Renal cortex interstitium (tissue), 11 donors: ENCODE measurements at regions not wholly inside any gene's neighbourhood (a gene's known extent, or its start where the extent isn't known, plus 50 kb on each side); places are given as distances from the start of the nearest gene placed in this dataset.

ENCODE experiments used
- DNase-seq, 11 donors: peaks; one replicate each; pipeline ENCODE4 v3.0.0-alpha.2; 2013; ENCODE audit warnings: low read depth in 9 of 11, low spot score in 4 of 11; ENCODE audit errors: extremely low read depth in 1 of 11

DNA sequence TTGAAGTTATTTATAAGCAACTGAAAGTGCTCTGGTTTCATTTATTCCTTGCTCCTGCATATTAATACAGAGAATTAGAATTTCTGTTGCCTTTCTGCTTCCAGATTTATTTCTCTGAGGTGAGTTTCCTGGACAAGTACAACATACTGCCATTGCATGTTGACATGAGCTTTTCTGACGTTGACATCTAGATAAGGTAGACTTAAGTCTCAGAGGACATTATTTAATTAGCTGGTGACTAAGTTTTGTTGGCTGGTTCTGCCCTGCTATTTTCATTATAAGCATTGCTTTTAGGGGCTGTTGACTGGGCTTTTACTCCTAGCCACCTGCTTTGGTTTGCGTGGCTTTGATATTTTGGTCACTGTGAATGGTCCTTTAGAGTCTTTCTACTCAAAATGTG, 282.9 kb upstream of the SPRED2 start:
- DNase-seq: no peak

DNA sequence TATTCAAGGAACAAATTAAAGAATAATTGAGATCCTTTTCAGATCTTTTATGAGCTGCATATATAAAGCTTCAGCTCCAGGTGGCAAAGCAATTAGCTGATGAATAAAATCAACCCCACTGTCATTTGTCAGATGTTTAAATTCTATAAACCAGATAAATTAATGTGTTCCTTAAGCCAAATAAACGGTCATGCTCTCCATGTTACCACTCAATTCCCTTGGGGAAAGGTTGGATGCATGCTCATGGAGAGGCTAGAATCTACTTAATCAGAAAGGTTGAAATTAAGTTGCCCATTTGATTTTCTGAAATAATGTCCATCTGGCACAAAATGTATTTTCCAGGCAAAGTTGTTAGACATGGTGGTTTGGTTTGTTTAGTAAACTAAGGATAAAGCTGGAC, 282.5 kb upstream of the SPRED2 start:
- no peak for DNase-seq

DNA sequence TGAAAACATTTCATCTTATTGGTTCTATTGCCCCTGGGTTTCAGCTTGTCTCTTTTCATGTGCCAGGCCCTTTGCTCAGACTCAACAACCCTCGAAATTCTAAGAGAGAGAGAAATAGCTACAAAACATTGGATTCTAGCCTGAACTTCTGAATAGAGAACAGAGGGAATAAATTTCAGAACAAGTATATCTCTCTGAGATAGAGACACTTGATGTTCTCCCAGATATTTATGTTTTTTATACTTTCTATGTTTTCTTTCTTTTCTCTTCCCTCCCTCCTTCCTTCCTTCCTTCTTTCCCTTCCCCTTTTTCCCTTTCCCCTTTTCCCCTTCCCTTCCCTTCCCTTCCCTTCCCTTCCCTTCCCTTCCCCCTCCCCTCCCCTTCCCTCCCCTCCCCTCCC, 279.5 kb upstream of the SPRED2 start:
- DNase-seq: no peak

DNA sequence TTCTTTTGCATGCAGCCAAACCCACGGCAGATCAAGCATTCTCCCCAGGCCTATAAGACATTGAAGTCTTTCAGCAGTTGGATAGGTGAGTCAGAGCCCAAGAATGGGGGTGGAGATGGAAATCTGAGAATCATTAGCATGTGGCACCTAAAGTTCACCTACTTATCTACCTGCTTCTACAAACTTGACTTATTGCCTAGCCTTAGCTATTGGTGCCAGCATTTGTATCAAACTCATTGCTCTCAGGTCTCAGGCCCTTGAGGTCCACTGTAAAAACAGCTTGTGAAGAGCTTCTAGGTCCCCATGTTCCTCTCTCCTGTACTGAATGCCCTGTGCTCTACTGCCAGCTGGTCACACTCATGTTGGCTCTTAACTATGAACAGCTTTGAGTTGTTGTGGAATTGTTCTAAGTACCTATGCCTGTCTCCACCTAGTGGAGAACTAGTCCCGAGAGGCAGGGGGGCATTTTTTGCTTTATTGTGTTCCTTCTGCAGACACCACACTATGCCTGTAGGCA, 278.4 kb upstream of the SPRED2 start:
- no peak for DNase-seq

DNA sequence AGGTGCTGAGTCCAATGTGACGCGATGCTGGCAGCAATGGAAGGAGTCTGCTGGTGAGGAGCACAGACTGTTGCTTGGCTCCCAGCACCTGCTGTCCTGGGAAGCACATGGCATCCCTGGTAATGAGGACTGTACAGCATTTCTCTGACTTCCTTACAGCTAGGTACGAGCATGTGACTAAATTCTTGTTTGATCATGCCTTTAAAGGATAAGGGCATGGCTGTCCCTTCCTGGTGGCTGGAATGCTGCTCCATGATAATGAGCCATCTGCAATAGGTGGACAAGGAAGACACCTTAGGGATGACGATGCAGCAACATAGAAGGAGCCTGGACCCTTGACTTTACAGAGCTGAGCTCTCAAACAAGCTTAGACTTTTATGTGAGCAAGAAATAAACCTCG, 278.0 kb upstream of the SPRED2 start:
- DNase-seq: no peak

DNA sequence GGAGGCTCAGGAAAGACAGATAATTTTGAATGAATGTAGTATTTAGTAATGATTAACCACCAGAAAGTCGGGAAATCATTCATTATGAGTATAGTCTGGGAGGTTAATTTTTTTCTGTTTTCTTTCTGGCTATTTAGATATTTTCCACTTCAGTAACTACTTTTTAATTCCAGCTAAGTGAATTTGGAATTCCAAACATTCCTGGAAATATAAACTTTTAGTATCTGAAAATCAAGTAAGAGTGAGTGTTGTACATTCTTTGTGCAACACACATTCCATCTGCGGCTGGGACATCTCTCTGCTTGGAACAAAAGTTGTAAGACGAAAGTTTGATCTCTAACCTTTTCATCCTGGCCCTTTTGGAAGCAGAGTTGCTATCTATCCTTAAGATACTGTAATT, 275.7 kb upstream of the SPRED2 start:
- peak in 1 of 11 donors; percentile 5 for DNase-seq

DNA sequence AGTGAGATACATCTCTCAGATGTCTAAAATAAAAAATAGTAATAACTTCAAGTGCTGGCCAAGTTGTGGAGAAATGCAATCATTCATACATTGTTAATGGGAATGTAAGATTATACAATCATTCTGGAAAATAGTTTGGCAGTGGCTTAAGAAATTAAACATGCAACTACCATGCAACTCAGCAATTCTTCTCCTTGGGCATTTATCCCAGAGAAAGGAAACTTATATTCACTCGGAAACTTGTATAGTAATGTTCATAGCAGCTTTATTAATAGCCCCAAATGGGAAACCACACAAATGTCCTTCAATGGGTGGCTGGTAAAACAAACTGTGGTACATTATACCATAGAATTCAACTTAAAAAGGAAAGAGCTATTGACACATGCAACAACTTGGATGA, 274.0 kb upstream of the SPRED2 start:
- DNase-seq: no peak

DNA sequence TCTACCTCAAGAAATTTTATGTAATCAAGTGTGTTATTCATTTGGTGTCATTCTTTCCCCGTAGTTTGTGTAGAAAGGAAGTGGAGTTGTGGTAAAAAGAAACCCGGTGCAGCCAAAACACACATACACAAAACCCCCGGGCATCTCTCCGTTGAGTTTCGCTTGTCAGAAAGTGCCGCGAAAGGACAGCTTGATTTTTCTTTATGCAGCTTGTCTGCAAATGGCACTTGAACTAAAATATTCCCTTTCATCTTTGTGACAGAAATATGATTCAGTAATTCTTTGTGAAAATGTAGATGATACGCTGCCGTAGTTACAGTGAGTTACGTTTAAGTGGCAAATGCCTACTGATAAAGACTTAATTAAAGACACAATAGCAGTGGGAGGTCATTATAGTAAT, 268.8 kb upstream of the SPRED2 start:
- no peak for DNase-seq

DNA sequence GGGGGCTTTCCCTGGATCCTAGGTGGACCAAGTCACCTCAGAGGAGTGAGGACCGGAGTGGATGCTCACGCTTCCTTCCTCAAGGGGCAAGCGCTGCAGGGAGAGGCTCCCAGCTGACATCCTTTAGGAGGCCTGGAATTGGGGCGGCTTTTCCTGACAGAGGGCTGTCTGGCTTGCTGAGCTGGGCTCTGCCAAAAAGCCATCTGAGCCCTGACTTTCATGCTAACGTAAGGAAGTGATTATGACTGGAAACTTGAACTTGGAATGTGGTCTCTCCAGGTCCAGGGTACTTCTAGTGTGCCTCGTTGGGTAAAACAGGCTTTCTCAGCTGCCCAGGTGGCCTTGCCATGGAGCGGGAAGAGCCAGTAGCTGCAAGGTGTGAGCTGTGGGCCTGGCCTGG, 268.3 kb upstream of the SPRED2 start:
- no peak for DNase-seq

DNA sequence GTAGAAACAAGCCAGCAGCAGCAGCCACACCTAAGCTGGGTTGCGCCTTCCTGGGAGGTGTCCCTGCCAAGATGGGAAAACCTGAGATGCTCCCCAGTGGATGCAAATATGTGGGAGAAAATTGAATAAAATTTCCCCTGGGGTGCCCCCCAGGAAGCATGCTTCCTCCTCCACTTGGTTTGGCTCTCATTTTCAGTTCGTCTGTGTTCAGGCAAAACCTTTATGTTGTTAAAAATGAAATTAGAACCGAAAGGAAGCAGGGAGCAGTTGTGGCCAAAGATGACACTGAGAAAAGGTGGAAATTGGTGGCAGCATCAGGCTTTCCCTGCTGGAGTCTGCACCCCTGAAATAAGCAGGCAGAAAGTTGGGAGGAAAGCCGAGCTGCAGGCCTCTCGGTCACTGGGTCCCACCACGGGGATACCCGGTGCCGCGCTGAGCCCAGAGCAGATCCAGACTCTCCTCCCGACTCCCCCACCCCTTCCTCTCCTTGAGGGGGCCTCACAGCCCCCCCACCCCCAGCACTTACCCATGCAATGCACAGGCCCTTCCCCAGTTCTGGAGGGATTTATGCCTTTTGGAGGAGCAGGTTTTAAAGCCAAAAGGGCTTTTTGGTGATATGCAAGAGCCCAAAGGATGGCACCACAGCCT, 267.7 kb upstream of the SPRED2 start:
- no peak for DNase-seq

DNA sequence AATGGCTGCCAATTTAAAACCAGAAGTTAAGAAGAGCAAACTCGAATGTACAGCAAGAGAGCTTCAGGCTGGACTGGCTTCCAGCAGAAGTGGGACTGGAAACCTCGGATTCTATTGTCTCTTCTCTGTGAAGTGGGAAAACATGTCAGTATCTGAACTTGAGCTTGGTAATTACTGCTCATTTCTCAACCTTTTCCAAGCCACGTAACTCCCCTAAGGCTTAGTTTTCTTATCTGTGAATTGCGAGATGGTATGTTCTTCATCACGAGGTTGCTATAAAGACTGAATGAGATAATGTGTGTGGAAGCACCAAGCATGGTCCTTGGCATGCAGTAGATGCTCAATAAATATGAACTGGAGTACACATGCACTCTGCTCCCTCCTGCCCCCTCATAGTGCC, 259.4 kb upstream of the SPRED2 start:
- DNase-seq: no peak

DNA sequence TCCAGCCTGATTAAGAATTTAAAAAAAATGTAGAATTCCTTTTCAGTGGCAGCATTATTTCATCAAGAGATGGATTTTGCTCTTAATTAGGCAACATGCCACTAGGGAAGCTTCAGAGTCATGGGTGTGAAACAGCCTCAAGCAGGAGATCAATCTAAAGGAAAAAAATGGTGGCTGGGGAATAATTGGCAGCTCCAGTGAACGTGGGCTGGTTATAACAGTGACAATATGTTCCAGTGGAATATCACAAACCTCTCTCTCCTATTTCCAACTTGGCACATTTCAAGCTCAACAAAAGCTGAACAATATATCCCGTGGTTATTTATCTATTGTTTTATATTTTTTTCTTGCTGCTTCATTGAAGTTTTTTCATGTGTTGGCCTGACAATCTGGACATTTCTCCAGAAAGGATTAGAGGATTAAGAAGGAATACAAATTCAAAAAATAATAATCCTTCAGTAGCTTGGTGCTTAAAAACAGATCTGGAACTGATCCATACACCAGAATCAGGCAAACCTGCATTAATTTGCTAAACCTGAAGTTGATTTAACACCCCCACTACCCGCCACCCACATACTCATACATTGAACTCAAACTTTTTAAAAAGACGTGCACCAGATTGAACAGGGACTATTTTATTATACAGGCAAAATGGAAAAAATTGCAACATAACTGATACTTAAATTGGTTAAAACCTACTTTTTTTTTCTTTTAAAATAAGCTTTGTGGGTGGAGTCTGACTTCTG, 255.9 kb upstream of the SPRED2 start:
- no peak for DNase-seq

DNA sequence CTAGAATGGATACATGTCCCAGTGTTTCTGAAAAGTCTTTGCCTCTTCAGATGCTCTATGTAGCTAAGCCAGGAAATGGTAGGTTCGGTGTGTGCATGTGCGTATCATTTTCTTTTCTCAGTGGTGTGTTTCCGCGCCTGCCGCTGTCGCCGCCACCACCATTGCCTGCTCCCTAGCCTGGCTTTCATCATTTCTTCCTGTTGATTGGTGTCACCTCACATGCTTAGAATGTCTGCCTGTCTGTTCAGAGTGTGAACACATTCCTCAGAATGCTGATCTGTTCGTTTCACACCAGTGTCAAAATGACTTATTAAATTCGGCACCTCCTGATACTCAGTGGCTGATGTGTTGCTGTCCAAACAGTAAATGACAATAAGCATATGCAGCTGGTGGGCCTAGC, 255.2 kb upstream of the SPRED2 start:
- no peak for DNase-seq

DNA sequence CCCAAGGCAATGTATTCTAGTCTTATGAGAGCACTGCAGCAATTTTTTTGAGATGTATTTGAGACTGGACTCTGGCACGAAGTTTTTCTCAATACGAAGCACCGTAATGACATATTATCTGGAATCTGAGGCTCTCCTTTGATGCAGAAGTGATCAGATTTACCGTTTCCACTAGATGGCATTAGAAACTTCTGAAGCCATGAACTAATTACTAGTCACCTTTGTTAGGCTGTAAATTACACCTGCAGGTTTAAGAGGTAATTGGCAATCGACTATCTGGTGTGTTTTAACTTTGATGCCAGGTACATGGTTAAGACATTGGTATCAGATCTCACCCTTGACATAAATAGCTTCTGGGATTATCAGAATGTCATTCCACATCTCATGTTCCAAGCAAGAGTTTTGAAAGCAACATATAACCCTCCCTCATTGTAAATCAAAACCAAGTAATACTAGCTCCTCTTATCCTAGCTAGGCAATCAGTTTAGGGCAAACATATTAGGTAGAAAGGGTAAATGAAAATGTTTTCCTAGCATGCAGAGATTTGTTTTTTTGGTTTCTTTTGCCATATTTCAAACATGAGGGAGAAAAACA, 254.6 kb upstream of the SPRED2 start:
- no peak for DNase-seq

DNA sequence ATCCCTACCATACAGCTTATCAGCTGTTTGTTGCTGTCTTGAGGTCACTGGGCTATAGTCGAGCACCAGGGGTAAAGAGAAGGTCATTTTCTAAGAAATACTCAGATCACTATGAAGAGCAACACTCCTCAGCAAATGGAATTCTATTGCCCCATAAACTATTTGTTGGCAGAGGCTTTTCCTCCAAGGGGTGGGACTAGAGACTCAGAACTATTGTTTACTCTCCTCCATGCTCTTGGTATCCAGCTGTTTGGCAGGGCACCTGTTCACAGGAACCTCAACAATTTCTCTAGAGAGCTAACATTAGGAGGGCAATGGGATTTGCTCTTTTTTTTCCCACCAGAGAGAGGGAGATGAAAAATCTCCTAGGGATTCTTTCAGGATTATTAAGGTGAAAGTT, 249.1 kb upstream of the SPRED2 start:
- no peak for DNase-seq

DNA sequence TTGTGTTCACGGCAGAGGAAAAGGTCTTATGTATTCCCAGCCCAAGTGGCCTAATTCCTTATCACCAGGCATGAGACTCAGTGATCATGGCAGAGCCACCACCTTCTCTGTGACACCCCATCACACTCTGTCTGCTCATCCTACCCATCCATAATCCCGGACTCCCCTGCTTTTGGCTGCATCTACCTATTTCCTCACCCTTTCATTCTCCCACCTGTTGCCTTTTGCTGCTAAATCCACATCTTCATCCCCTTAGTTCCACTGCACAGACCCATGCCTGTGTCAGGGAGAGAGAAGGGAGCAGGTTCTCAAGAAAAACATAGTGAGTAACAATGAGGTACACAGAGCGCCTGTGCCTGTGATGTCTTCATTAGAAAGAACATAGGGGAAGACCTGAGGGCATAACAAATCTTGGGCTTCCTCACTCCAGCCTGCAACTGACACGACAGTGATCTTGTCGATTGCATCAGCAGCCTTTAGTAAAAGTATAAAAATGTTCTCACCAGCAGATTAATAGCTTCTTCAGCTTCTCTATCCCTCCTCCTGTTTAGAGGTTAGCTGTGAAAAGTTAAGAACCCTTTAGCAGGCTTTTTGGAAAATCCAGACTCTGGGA, 246.5 kb upstream of the SPRED2 start:
- DNase-seq: no peak

DNA sequence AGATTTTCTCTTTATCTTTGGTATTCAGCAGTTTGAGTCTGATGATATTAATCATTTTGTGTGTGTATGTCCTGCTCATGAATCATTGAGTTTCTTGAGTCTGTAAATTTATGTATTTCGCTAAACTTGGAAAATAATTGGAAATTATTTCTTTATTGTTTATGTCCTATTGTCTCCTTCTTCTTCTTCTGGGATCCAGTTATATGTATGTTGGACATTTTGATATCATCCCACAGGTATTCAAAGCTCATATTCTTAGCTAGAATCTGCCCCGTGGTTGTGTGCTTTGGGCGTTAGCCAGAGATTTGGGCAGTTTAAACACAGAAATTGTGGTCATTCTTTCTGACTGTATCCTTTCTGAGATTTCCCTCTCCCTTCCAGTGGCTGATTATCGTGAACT, 243.0 kb upstream of the SPRED2 start:
- DNase-seq: no peak

DNA sequence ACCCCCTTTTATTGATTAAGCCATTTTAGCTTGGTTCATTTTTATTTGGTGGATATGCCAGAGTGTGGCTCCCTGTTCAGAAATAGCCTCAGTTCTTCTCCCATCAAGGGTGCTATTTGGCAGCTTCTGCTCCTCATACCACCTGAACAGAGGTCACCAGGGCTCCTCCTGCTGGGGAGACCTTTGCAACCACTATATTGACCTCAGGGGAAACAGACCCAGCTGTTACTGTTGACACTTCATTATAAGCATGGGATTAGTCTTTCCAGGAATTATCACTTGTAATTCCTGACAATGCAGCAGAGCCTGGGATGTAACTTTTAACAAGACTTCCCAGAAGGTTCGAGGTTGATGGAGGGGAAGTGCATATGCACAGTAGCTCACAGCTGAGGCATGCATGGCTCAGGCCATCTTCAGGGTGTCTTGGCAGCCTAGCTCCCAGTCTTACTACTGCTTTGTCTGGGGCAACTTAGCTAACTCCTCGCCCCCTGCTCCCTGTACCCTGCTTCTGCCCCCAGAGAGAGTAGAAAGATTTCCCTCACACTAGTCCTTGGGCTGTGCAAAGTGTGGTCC, 239.4 kb upstream of the SPRED2 start:
- no peak for DNase-seq

DNA sequence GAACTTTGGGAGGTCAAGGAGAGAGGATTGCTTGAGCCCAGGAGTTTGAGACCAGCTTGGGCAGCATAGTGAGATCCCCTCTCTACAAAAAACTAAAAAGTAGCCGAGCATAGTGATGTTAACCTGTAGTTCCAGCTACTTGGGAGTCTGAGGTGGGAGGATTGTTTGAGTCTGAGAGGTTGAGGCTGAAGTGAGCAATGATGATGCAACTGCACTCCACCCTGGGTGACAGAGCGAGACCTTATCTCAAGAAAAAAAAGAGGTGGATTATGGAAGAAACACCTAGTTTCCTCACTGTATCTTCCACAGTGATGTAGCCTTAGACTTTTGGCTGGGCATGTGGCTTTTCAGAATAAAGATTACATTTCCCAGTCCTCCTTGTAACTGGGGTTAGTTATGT, 237.2 kb upstream of the SPRED2 start:
- no peak for DNase-seq

DNA sequence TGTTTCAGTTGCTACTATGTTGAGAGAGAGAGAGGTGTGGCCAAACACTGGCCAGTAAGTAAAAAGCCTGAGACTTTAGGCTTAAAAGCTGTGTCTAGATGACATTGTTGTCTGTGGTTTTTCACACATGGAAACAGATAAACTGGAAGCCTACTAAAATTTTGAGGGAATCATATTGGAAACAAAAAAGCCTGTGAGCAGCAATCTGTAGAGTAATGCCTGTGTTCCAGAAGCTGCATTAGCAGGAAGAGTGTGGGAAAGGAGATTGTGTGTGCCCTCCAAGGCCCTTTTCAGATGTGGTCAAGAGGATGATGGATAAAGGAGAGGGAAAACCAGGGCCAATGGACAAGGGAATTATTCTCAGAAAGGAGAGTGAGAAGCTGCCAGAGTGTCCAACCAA, 236.3 kb upstream of the SPRED2 start:
- no peak for DNase-seq
